Activated CD8-positive, alpha-beta memory T cell treated with anti-CD3 and anti-CD28 coated beads, Interleukin-2, amount 50 U/mL, for 24 hours (primary cell): ENCODE measurements at regions not wholly inside any gene's neighbourhood (a gene's known extent, or its start where the extent isn't known, plus 50 kb on each side); places are given as distances from the start of the nearest gene placed in this dataset.
A peak's percentile ranks its signal among the peaks of the same experiment; 100 is the strongest.
"Not testable (repeated sequence)": the region's sequence is repeated elsewhere in the genome, so short reads cannot be mapped to it uniquely, and the experiment has no call there.

Source experiments
- DNase-seq: peaks from one replicate; pipeline ENCODE4 v3.0.0-alpha.2; 2020; ENCODE audit errors: extremely low read depth

GRCh38 chr4:9505341-9505740 is 61.1 kb downstream of the DEFB131A start:
- not testable (repeated sequence) for DNase-seq

GRCh38 chr4:9506672-9507071 is 62.5 kb downstream of the DEFB131A start:
- DNase-seq: not testable (repeated sequence)

GRCh38 chr4:9512941-9513340 is 68.7 kb downstream of the DEFB131A start:
- DNase-seq: not testable (repeated sequence)

- not testable (repeated sequence) for DNase-seq
Observed at GRCh38 chr4:9519631-9520030, 75.4 kb downstream of the DEFB131A start.

GRCh38 chr4:9522903-9523302 is 78.7 kb downstream of the DEFB131A start:
- not testable (repeated sequence) for DNase-seq

- not testable (repeated sequence) for DNase-seq
Observed at GRCh38 chr4:9524406-9524805, 80.2 kb downstream of the DEFB131A start.

- peak; percentile 14 for DNase-seq
Observed at GRCh38 chr4:9532134-9532862, 88.1 kb downstream of the DEFB131A start.

GRCh38 chr4:9532863-9533192 is 88.6 kb downstream of the DEFB131A start:
- DNase-seq: not testable (repeated sequence)

- not testable (repeated sequence) for DNase-seq
Observed at GRCh38 chr4:9537101-9537500, 92.9 kb downstream of the DEFB131A start.

- not testable (repeated sequence) for DNase-seq
Observed at GRCh38 chr4:9539939-9540520, 95.8 kb downstream of the DEFB131A start.

- not testable (repeated sequence) for DNase-seq
Observed at GRCh38 chr4:9541388-9541915, 97.2 kb downstream of the DEFB131A start.

- DNase-seq: not testable (repeated sequence)
Observed at GRCh38 chr4:9544851-9545250, 100.6 kb downstream of the DEFB131A start.

- DNase-seq: not testable (repeated sequence)
Observed at GRCh38 chr4:9547470-9547869, 103.3 kb downstream of the DEFB131A start.

- DNase-seq: not testable (repeated sequence)
Observed at GRCh38 chr4:9556076-9556475, 111.9 kb downstream of the DEFB131A start.

- not testable (repeated sequence) for DNase-seq
Observed at GRCh38 chr4:9577869-9578268, 133.7 kb downstream of the DEFB131A start.

- DNase-seq: not testable (repeated sequence)
Observed at GRCh38 chr4:9582880-9583279, 138.7 kb downstream of the DEFB131A start.

- DNase-seq: no peak
Observed at GRCh38 chr4:9592010-9592409, 147.8 kb downstream of the DEFB131A start.

- DNase-seq: no peak
Observed at GRCh38 chr4:9594948-9595347, 150.7 kb downstream of the DEFB131A start.

- not testable (repeated sequence) for DNase-seq
Observed at GRCh38 chr4:9595531-9595930, 151.3 kb downstream of the DEFB131A start.

GRCh38 chr4:9599266-9599665 is 155.1 kb downstream of the DEFB131A start:
- DNase-seq: no peak

GRCh38 chr4:9600246-9600645 is 156.0 kb downstream of the DEFB131A start:
- DNase-seq: no peak

GRCh38 chr4:9602389-9602914 is 158.2 kb downstream of the DEFB131A start:
- no peak for DNase-seq
